Brain microvascular endothelial cell (primary cell): ENCODE measurements at regions not wholly inside any gene's neighbourhood (a gene's known extent, or its start where the extent isn't known, plus 50 kb on each side); places are given as distances from the start of the nearest gene placed in this dataset.
A peak's percentile ranks its signal among the peaks of the same experiment; 100 is the strongest.

ENCODE experiments used
- DNase-seq: peaks from one replicate; pipeline ENCODE4 v3.0.0-alpha.2; 2020
- H3K27ac ChIP-seq: fragments of 250-450 bp; sonication (Bioruptor Pico); 2 replicates; pipeline ENCODE4 v1.5.1; 2020; ENCODE audit warnings: mild to moderate bottlenecking, moderate library complexity
- H3K27me3 ChIP-seq: fragments of 250-450 bp; sonication (Bioruptor Pico); replicated peaks from 2 replicates; pipeline ENCODE4 v1.5.1; 2020; ENCODE audit warnings: mild to moderate bottlenecking
- H3K36me3 ChIP-seq: fragments of 250-450 bp; sonication (Bioruptor Pico); replicated peaks from 2 replicates; pipeline ENCODE4 v1.5.1; 2020; ENCODE audit warnings: mild to moderate bottlenecking
- H3K4me3 ChIP-seq: 2 replicates; pipeline ENCODE4 v1.5.1; 2011; ENCODE audit warnings: low read depth, mild to moderate bottlenecking, control low read depth, low read length, moderate library complexity
- in situ Hi-C: cut with HindIII; loops from 2 replicates; pipeline ENCODE4 v1.10.0; 2017; ENCODE audit warnings: low sequenced_read_pairs, low pct_ligation_motif_present
- TF ChIP-seq, protein P1 (sequence below): IDR thresholded peaks from 2 replicates; pipeline ENCODE4 v1.5.1; 2011; ENCODE audit warnings: low read depth, mild to moderate bottlenecking, moderate library complexity, low read length, control low read depth, inconsistent platforms; ENCODE audit errors: missing control alignments

- TF ChIP-seq, protein P1, sequence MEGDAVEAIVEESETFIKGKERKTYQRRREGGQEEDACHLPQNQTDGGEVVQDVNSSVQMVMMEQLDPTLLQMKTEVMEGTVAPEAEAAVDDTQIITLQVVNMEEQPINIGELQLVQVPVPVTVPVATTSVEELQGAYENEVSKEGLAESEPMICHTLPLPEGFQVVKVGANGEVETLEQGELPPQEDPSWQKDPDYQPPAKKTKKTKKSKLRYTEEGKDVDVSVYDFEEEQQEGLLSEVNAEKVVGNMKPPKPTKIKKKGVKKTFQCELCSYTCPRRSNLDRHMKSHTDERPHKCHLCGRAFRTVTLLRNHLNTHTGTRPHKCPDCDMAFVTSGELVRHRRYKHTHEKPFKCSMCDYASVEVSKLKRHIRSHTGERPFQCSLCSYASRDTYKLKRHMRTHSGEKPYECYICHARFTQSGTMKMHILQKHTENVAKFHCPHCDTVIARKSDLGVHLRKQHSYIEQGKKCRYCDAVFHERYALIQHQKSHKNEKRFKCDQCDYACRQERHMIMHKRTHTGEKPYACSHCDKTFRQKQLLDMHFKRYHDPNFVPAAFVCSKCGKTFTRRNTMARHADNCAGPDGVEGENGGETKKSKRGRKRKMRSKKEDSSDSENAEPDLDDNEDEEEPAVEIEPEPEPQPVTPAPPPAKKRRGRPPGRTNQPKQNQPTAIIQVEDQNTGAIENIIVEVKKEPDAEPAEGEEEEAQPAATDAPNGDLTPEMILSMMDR: no peak
- no peak overlapping the region for H3K27ac ChIP-seq
- H3K27me3 ChIP-seq: no peaks in the 10 kb centered on the region
- in situ Hi-C loops: no loop called here
- H3K36me3 ChIP-seq: no peaks in the 10 kb centered on the region
- no peak overlapping the region for H3K4me3 ChIP-seq
- DNase-seq: peak; percentile 46
Measured at GRCh38 chr4:160026721-160027120, 923.8 kb downstream of the RAPGEF2 start.

DNA sequence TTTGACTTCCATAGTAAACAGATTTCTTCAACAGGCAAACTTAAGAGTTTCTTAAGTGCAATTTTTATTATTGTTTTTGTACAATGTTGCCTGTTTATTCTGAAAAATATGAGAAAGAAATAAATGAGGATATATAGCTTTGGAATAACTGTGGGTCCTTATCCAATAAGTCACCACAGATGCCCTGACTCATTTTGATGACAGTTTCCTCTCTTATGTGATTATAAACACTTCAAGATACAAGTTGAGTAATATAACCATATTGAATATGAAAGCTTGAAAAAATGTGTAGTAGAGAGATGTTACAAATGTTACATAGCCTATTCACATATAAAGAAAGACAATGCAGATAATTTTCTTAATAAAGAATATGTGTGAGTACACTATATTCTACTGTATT, 931.6 kb downstream of the RAPGEF2 start:
- in situ Hi-C loops: no loop called here
- TF ChIP-seq, protein P1: no peak
- no peak for DNase-seq
- no peaks in the 10 kb centered on the region for H3K27me3 ChIP-seq
- H3K27ac ChIP-seq: no peak overlapping the region
- H3K36me3 ChIP-seq: no peaks in the 10 kb centered on the region
- H3K4me3 ChIP-seq: no peak overlapping the region

DNA sequence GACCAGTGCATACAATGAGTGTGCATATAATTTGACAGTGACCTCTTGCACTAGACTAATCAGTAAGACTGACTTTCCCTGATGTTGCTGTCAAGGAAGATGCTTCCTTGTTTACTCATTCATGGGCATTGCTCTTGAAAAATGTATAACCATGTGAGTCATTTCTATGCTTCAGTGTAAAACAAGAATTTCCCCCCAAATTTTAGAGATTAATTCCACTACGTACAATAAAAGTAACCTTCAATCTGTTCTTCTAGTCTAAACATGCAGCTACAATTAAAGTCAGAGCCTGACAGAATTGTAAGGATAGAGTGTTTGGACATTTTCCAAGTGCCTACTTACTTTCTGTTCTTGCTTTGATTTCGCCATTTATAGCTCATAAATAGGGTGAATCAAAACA, 935.7 kb downstream of the RAPGEF2 start:
- H3K27ac ChIP-seq: no peak overlapping the region
- in situ Hi-C loops: no loop called here
- TF ChIP-seq, protein P1: no peak
- no peak for DNase-seq
- no peaks in the 10 kb centered on the region for H3K36me3 ChIP-seq
- H3K27me3 ChIP-seq: no peaks in the 10 kb centered on the region
- no peak overlapping the region for H3K4me3 ChIP-seq

DNA sequence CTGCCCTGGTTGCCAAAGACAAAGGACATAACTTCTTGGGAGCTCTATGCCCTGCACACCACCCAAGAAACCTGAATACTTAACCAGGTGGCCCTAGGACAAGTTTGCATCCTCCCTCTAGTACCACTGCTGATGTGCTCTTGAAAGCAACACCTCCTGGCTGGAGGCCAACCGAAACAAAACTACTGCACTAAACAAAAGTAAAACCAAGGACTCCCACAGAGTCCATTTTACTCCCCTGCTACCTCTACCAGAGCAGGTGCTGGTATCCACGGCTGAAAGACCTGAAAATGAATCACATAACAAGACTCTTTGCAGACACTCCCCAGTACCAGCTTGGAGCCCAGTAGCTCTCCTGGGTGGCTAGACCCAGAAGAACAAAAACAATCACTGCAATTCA, 941.8 kb downstream of the RAPGEF2 start:
- in situ Hi-C loops: no loop called here

DNA sequence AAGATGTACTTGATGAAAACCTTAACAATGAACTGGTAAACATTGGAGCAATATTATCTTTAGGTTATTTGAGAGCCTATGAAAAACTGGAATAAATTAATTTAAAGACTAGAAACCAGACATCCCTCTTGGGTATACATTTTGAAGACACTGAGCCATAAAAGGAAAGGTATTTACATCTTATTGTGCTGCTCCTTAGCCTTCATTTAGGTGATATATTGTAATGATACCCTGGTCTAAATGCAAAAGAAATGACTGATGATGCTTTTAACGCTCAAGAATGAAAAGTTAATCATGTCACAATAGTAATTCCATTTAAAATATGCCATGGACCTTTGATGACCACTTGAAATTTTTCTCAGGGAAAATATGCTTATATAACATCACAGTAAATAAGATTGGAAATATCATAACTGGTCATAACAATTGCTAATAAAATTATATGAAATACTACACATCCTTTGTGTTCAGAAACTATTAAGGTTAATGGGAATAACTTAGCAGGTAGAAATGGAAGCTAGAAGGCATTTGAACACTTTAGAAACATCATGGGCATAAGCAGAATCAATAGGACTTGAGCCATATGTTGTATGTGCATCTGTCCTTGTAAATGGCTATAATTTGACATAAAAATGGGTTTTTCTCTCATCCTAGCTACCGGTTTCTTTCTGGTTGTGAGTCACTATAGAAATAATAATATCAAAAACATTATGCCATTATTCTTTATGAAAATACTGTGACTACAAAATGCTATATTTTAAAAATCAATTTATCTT, 979.7 kb downstream of the RAPGEF2 start:
- TF ChIP-seq, protein P1: no peak

More for the DNA sequence above, 941.8 kb downstream of the RAPGEF2 start:
- Histone ChIP-seq H3K36me3 (no peaks in the 10 kb centered on the region), H3K4me3 (no peak overlapping the region), H3K27ac (no peak overlapping the region), H3K27me3 (no peaks in the 10 kb centered on the region)
- DNase-seq: no peak
- TF ChIP-seq, protein P1: no peak

DNA sequence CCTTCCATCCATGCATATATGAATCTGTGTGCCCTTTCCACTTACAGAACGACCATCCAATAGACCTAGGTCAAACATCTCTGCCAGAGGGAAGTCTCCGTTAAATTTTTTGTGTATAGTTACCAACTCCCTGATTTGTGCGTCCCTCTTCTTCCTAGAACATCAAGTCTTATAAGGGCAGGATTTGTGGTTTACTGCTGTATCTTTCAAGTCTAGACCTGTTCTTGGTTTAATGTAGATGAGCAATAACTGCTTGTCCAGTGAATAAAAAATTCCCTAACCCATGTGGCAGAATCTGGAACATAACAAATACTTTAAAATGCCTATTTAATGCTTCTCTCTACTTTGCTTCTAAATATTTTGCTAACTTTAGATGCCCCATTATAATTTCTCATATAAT, 988.8 kb downstream of the RAPGEF2 start:
- in situ Hi-C loops: no loop called here
- Histone ChIP-seq H3K4me3 (no peak overlapping the region), H3K27me3 (no peaks in the 10 kb centered on the region), H3K36me3 (no peaks in the 10 kb centered on the region), H3K27ac (no peak overlapping the region)
- no peak for DNase-seq
- TF ChIP-seq, protein P1: no peak

More for the DNA sequence above, 979.7 kb downstream of the RAPGEF2 start:
- no peak overlapping the region for H3K27ac ChIP-seq
- H3K36me3 ChIP-seq: no peaks in the 10 kb centered on the region
- DNase-seq: no peak
- in situ Hi-C loops: no loop called here
- H3K4me3 ChIP-seq: no peak overlapping the region
- H3K27me3 ChIP-seq: no peaks in the 10 kb centered on the region
